IMR-90 (cell line): ENCODE measurements at regions not wholly inside any gene's neighbourhood (a gene's known extent, or its start where the extent isn't known, plus 50 kb on each side); places are given as distances from the start of the nearest gene placed in this dataset.
A peak's percentile ranks its signal among the peaks of the same experiment; 100 is the strongest.

ENCODE experiments used
- ATAC-seq: fragments of 200-7000 bp; cut with Tn5 transposase; 2 replicates; pipeline ENCODE4 v1.9.1; 2020; ENCODE audit warnings: low read depth, mild to moderate bottlenecking, moderate library complexity
- BruUV-seq: library from RNA; stranded (reverse); fragments of 400-500 nt; replicated peaks from 2 replicates; lab custom pipeline; 2021; lab: Mats Ljungman, UMichigan
- CTCF ChIA-PET: fragments of 300-600 bp; formaldehyde crosslinking; extraction: SDS; loops from one replicate; lab custom pipeline; 2021; ENCODE audit warnings: antibody characterized with exemption; lab: Yijun Ruan, JAX
- POLR2A ChIA-PET: fragments of 300-600 bp; sonication (Branson Sonifier 250); formaldehyde crosslinking; loops from one replicate; lab custom pipeline; 2022; ENCODE audit warnings: antibody characterized with exemption; ENCODE audit not compliant: unreplicated experiment; lab: Charles Lee
- DNase-seq: peaks from one replicate; pipeline ENCODE4 v3.0.0; 2013
- H2AFZ ChIP-seq: replicated peaks from 2 replicates; pipeline ENCODE3; 2013; ENCODE audit warnings: low read length, mild to moderate bottlenecking; ENCODE audit not compliant: poor library complexity
- H2AK5ac ChIP-seq: 2 replicates; pipeline ENCODE4 v1.6.1; 2013; ENCODE audit warnings: low read depth, low read length, inconsistent platforms
- H2AK9ac ChIP-seq: replicated peaks from 2 replicates; pipeline ENCODE3; 2013; ENCODE audit warnings: mild to moderate bottlenecking, low read depth, low read length, moderate library complexity; ENCODE audit not compliant: poor library complexity
- H2BK120ac ChIP-seq: 2 replicates; pipeline ENCODE4 v1.6.1; 2013; ENCODE audit warnings: low read depth, low read length, inconsistent platforms
- H2BK15ac ChIP-seq: 3 replicates; pipeline ENCODE4 v1.6.1; 2013; ENCODE audit warnings: low read depth, low read length, inconsistent platforms
- H2BK20ac ChIP-seq: 2 replicates; pipeline ENCODE4 v1.6.1; 2013; ENCODE audit warnings: low read depth, mild to moderate bottlenecking, inconsistent platforms, low read length, moderate library complexity
- H2BK5ac ChIP-seq: 2 replicates; pipeline ENCODE4 v1.6.1; 2013; ENCODE audit warnings: mild to moderate bottlenecking, low read depth, low read length, inconsistent platforms; ENCODE audit not compliant: poor library complexity, severe bottlenecking
- H3K14ac ChIP-seq: replicated peaks from 2 replicates; pipeline ENCODE4 v1.6.1; 2013; ENCODE audit warnings: low read depth, low read length, inconsistent platforms
- H3K18ac ChIP-seq: 2 replicates; pipeline ENCODE4 v1.6.1; 2013; ENCODE audit warnings: low read depth, low read length, control low read depth
- H3K23ac ChIP-seq: 2 replicates; pipeline ENCODE4 v1.6.1; 2013; ENCODE audit warnings: low read depth, low read length, inconsistent platforms
- H3K27ac ChIP-seq: 2 replicates; pipeline ENCODE4 v1.5.1; 2013; ENCODE audit warnings: mild to moderate bottlenecking, control low read depth, low read length; ENCODE audit not compliant: insufficient read depth
- H3K27me3 ChIP-seq: 2 replicates; pipeline ENCODE4 v1.6.1; 2013; ENCODE audit warnings: low read length; ENCODE audit not compliant: control insufficient read depth, insufficient read depth
- H3K36me3 ChIP-seq: 2 replicates; pipeline ENCODE4 v1.6.1; 2013; ENCODE audit warnings: low read length, mixed read lengths; ENCODE audit not compliant: control insufficient read depth, insufficient read depth
- H3K4ac ChIP-seq: 2 replicates; pipeline ENCODE4 v1.6.1; 2013; ENCODE audit warnings: low read depth, low read length, inconsistent platforms
- H3K4me1 ChIP-seq: 2 replicates; pipeline ENCODE4 v1.6.1; 2013; ENCODE audit warnings: low read length, mixed read lengths; ENCODE audit not compliant: control insufficient read depth, insufficient read depth
- H3K4me2 ChIP-seq: 2 replicates; pipeline ENCODE4 v1.6.1; 2013; ENCODE audit warnings: low read depth, mild to moderate bottlenecking, control low read depth, low read length, moderate library complexity
- H3K4me3 ChIP-seq: 2 replicates; pipeline ENCODE4 v1.5.1; 2013; ENCODE audit warnings: low read depth, mild to moderate bottlenecking, control low read depth, low read length, moderate library complexity; ENCODE audit not compliant: insufficient read depth
- H3K56ac ChIP-seq: 2 replicates; pipeline ENCODE4 v1.6.1; 2013; ENCODE audit warnings: low read length, inconsistent platforms; ENCODE audit not compliant: insufficient read depth; ENCODE audit errors: extremely low read depth
- H3K79me1 ChIP-seq, 2 experiments: 2 replicates each; pipeline ENCODE4 v1.6.1; 2013; ENCODE audit warnings: low read length in 2 of 2, inconsistent platforms in 1 of 2, low read depth in 1 of 2
- H3K9ac ChIP-seq: 2 replicates; pipeline ENCODE4 v1.6.1; 2013; ENCODE audit warnings: low read depth, low read length, control low read depth
- H3K9me1 ChIP-seq: 2 replicates; pipeline ENCODE4 v1.6.1; 2013; ENCODE audit warnings: low read length, inconsistent platforms; ENCODE audit not compliant: insufficient read depth
- H3K9me3 ChIP-seq: 2 replicates; pipeline ENCODE4 v1.6.1; 2013; ENCODE audit warnings: low read length; ENCODE audit not compliant: control insufficient read depth, insufficient read depth
- H4K20me1 ChIP-seq: 2 replicates; pipeline ENCODE4 v1.6.1; 2013; ENCODE audit warnings: low read length, inconsistent platforms; ENCODE audit not compliant: insufficient read depth
- H4K5ac ChIP-seq: 2 replicates; pipeline ENCODE4 v1.6.1; 2013; ENCODE audit warnings: mild to moderate bottlenecking, low read depth, low read length, control low read depth
- H4K8ac ChIP-seq, 2 experiments: 2 replicates each; pipeline ENCODE4 v1.6.1; 2013; ENCODE audit warnings: low read depth in 2 of 2, low read length in 2 of 2, control low read depth in 1 of 2, inconsistent platforms in 1 of 2
- H4K91ac ChIP-seq: 2 replicates; pipeline ENCODE4 v1.6.1; 2013; ENCODE audit warnings: low read depth, low read length, inconsistent platforms; ENCODE audit not compliant: insufficient read depth
- CEBPB ChIP-seq: IDR thresholded peaks from 2 replicates; pipeline ENCODE4 v1.6.1; 2012; ENCODE audit warnings: low read depth, low read length, improper control_type of control experiment
- CHD1 ChIP-seq: IDR thresholded peaks from 2 replicates; pipeline ENCODE4 v1.6.1; 2012; ENCODE audit warnings: low read depth, low read length, improper control_type of control experiment
- FOS ChIP-seq: fragments of 150-350 bp; IDR thresholded peaks from 2 replicates; pipeline ENCODE4 v1.6.1; 2016; ENCODE audit warnings: low read depth, low read length
- MAFK ChIP-seq: IDR thresholded peaks from 2 replicates; pipeline ENCODE4 v1.6.1; 2012; ENCODE audit warnings: low read depth, low read length, improper control_type of control experiment
- MAZ ChIP-seq: IDR thresholded peaks from 2 replicates; pipeline ENCODE4 v1.6.1; 2012; ENCODE audit warnings: low read depth, mild to moderate bottlenecking, low read length, improper control_type of control experiment, moderate library complexity, borderline replicate concordance
- NFE2L2 ChIP-seq: fragments of 150-350 bp; IDR thresholded peaks from 2 replicates; pipeline ENCODE4 v1.6.1; 2016; ENCODE audit warnings: low read depth, mild to moderate bottlenecking, low read length
- RAD21 ChIP-seq: IDR thresholded peaks from 2 replicates; pipeline ENCODE4 v1.6.1; 2012; ENCODE audit warnings: low read length, improper control_type of control experiment
- RCOR1 ChIP-seq: IDR thresholded peaks from 2 replicates; pipeline ENCODE4 v1.6.1; 2012; ENCODE audit warnings: mild to moderate bottlenecking, low read length, improper control_type of control experiment; ENCODE audit not compliant: insufficient replicate concordance
- USF2 ChIP-seq: fragments of 150-350 bp; IDR thresholded peaks from 2 replicates; pipeline ENCODE4 v1.6.1; 2017; ENCODE audit warnings: mild to moderate bottlenecking, antibody characterized with exemption, low read length, low read depth
- WGBS, 2 experiments: methylation state at CpG; one replicate each; pipeline versions ENCODE4 v1.1.5 to v1.1.7; 2013; ENCODE audit warnings: missing lambda C conversion rate in 2 of 2; ENCODE audit not compliant: insufficient read length in 1 of 2; ENCODE audit errors: extremely low coverage in 2 of 2; 5-methylcytosine and 5-hydroxymethylcytosine counted together
- dilution Hi-C: fragments of 300-500 bp; cut with HindIII; formaldehyde crosslinking; loops from one replicate; pipeline ENCODE4 v1.14.3; 2018; ENCODE audit warnings: low sequenced_read_pairs; ENCODE audit not compliant: unreplicated experiment
- in situ Hi-C: fragments of 300-500 bp; cut with MboI; formaldehyde crosslinking; loops from 3 replicates; pipeline ENCODE4 v1.14.3; 2019; ENCODE audit warnings: low sequenced_read_pairs, inconsistent platforms, mixed read lengths
- intact Hi-C: fragments of 100-400 bp; cut with micrococcal nuclease; formaldehyde crosslinking; loops from 2 replicates; pipeline ENCODE4 v1.10.0; 2022

GRCh38 chr2:53286345-53286744, 481.3 kb upstream of the CHAC2 start:
- POLR2A ChIA-PET, result no interaction called here
- intact Hi-C loops, result no loop called here
- no TSS peak for BruUV-seq

More at GRCh38 chr2:53286345-53286744, 481.3 kb upstream of the CHAC2 start:
- Histone ChIP-seq H3K9me1 (no peaks in the 10 kb centered on the region), H3K18ac (no peak overlapping the region), H3K9me3 (no peaks in the 10 kb centered on the region), H3K9ac (no peak overlapping the region), H2AFZ (no peak overlapping the region), H3K14ac (no peak overlapping the region), H4K8ac (no peak overlapping the region), H2BK120ac (no peak overlapping the region), H2BK5ac (no peak overlapping the region), H3K4ac (no peak overlapping the region), H2AK9ac (no peak overlapping the region), H2AK5ac (no peak overlapping the region), H4K5ac (no peak overlapping the region), H2BK20ac (no peak overlapping the region), H3K27ac (no peak overlapping the region), H4K91ac (no peak overlapping the region), H3K4me1 (no peaks in the 10 kb centered on the region), H3K56ac (no peak overlapping the region), H3K36me3 (no peaks in the 10 kb centered on the region), H3K79me1 (no peaks in the 10 kb centered on the region), H3K4me2 (no peak overlapping the region), H3K4me3 (no peak overlapping the region), H3K23ac (no peak overlapping the region), H3K27me3 (no peaks in the 10 kb centered on the region), H4K20me1 (no peaks in the 10 kb centered on the region), H2BK15ac (no peak overlapping the region)
- CTCF ChIA-PET, result no interaction called here
- dilution Hi-C loops, result no loop called here
- in situ Hi-C loops, result no loop called here
- DNase-seq (peak; percentile 45), ATAC-seq (no peak)
- TF ChIP-seq CEBPB (peak; percentile 82), FOS (no peak), USF2 (no peak), MAZ (no peak), RAD21 (no peak), NFE2L2 (no peak), MAFK (no peak), CHD1 (no peak), RCOR1 (no peak)
- WGBS, 2 experiments, result no CpG with 5 or more reads among the region's 2 CpGs
